SK-N-MC (cell line): ENCODE measurements at regions not wholly inside any gene's neighbourhood (a gene's known extent, or its start where the extent isn't known, plus 50 kb on each side); places are given as distances from the start of the nearest gene placed in this dataset.

ENCODE experiments used
- EZH2 ChIP-seq: fragments of 200-600 bp; sonication (generic); IDR thresholded peaks from one replicate; pipeline ENCODE4 v1.6.1; 2017; ENCODE audit warnings: antibody characterized with exemption
- FOXP2 ChIP-seq: optimal IDR thresholded peaks from 2 replicates; pipeline ENCODE3; 2011; ENCODE audit warnings: mild to moderate bottlenecking, moderate library complexity; ENCODE audit not compliant: insufficient read depth; ENCODE audit errors: extremely low read length, control extremely low read depth
- POLR2AphosphoS5 ChIP-seq: IDR thresholded peaks from 2 replicates; pipeline ENCODE4 v1.6.1; 2012; ENCODE audit warnings: mild to moderate bottlenecking, low read depth, low read length, borderline replicate concordance

DNA sequence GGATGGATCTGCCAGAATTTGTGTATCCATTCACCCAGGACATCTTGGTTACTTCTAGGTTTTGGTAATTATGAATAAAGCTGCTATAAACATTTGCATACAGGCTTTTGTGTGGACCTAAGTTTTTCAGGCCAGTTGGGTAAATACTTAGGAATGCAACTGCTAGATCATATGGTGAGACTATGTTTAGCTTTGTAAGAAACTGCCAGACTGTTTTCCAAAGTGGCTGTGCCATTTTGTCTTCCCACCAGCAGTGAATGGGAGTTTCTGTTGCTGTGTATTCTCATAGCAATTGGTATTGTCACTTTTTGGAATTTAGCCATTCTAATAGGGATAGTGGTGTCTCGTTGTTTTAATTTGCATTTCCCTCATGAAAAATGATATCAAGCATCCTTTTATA, 133.0 kb downstream of the KIF26A start:
- TF ChIP-seq EZH2: no peak
- no peak for TF ChIP-seq FOXP2
- TF ChIP-seq POLR2AphosphoS5: no peak
